ENCODE measurements at regions not wholly inside any gene's neighbourhood (a gene's known extent, or its start where the extent isn't known, plus 50 kb on each side); places are given as distances from the start of the nearest gene placed in this dataset.

GRCh38 chr1:60350531-60350930, 277.0 kb upstream of the C1orf87 start:
- no peak for DNase-seq (ENCODE audit: low read depth in 2 of 2)

GRCh38 chr1:60348884-60349283, 275.3 kb upstream of the C1orf87 start:
- DNase-seq (ENCODE audit: low read depth in 2 of 2), result no peak

GRCh38 chr1:60345621-60346020, 272.1 kb upstream of the C1orf87 start:
- DNase-seq (ENCODE audit: low read depth in 2 of 2), result no peak

- DNase-seq (ENCODE audit: low read depth in 2 of 2), result no peak
Measured at GRCh38 chr1:60345049-60345448, 271.5 kb upstream of the C1orf87 start.

- no peak for DNase-seq (ENCODE audit: low read depth in 2 of 2)
Measured at GRCh38 chr1:60343736-60344135, 270.2 kb upstream of the C1orf87 start.

- no peak for DNase-seq (ENCODE audit: low read depth in 2 of 2)
Measured at GRCh38 chr1:60342569-60342968, 269.0 kb upstream of the C1orf87 start.

- DNase-seq (ENCODE audit: low read depth in 2 of 2), result no peak
Measured at GRCh38 chr1:60341274-60341673, 267.7 kb upstream of the C1orf87 start.

GRCh38 chr1:60331647-60332046, 258.1 kb upstream of the C1orf87 start:
- no peak for DNase-seq (ENCODE audit: low read depth in 2 of 2)

- DNase-seq (ENCODE audit: low read depth in 2 of 2), result no peak
Measured at GRCh38 chr1:60329651-60330050, 256.1 kb upstream of the C1orf87 start.

- no peak for DNase-seq (ENCODE audit: low read depth in 2 of 2)
Measured at GRCh38 chr1:60311838-60312237, 238.3 kb upstream of the C1orf87 start.

GRCh38 chr1:60299581-60299980, 226.0 kb upstream of the C1orf87 start:
- no peak for DNase-seq (ENCODE audit: low read depth in 2 of 2)

- DNase-seq (ENCODE audit: low read depth in 2 of 2), result no peak
Measured at GRCh38 chr1:60298290-60298689, 224.7 kb upstream of the C1orf87 start.

GRCh38 chr1:60296794-60297193, 223.2 kb upstream of the C1orf87 start:
- no peak for DNase-seq (ENCODE audit: low read depth in 2 of 2)

- no peak for DNase-seq (ENCODE audit: low read depth in 2 of 2)
Measured at GRCh38 chr1:60292140-60292539, 218.6 kb upstream of the C1orf87 start.

- DNase-seq (ENCODE audit: low read depth in 2 of 2), result no peak
Measured at GRCh38 chr1:60290393-60290792, 216.8 kb upstream of the C1orf87 start.

GRCh38 chr1:60287536-60287935, 214.0 kb upstream of the C1orf87 start:
- DNase-seq (ENCODE audit: low read depth in 2 of 2), result no peak

GRCh38 chr1:60283690-60284089, 210.1 kb upstream of the C1orf87 start:
- DNase-seq (ENCODE audit: low read depth in 2 of 2), result no peak

GRCh38 chr1:60281360-60281932, 207.9 kb upstream of the C1orf87 start:
- no peak for DNase-seq (ENCODE audit: low read depth in 2 of 2)

- no peak for DNase-seq (ENCODE audit: low read depth in 2 of 2)
Measured at GRCh38 chr1:60280819-60281218, 207.2 kb upstream of the C1orf87 start.

GRCh38 chr1:60280256-60280655, 206.7 kb upstream of the C1orf87 start:
- no peak for DNase-seq (ENCODE audit: low read depth in 2 of 2)

GRCh38 chr1:60279798-60280197, 206.2 kb upstream of the C1orf87 start:
- no peak for DNase-seq (ENCODE audit: low read depth in 2 of 2)

GRCh38 chr1:60277269-60277668, 203.7 kb upstream of the C1orf87 start:
- no peak for DNase-seq (ENCODE audit: low read depth in 2 of 2)

GRCh38 chr1:60274422-60275290, 201.1 kb upstream of the C1orf87 start:
- no peak for DNase-seq (ENCODE audit: low read depth in 2 of 2)

All from stimulated activated CD4-positive, alpha-beta T cell treated with anti-CD3 and anti-CD28 coated beads, Interleukin-1b, Interleukin-23, amount 100 ng/mL, for 4 hours (primary cell).